Keratinocyte (primary cell): ENCODE measurements at regions not wholly inside any gene's neighbourhood (a gene's known extent, or its start where the extent isn't known, plus 50 kb on each side); places are given as distances from the start of the nearest gene placed in this dataset.

Source experiments
- CTCF ChIP-seq, 3 experiments: IDR thresholded peaks in 1 of 3; conservative IDR thresholded peaks in 1 of 3; optimal IDR thresholded peaks in 1 of 3; 2 replicates in 2 of 3; 3 replicates in 1 of 3; pipeline versions ENCODE3 to v1.5.1; 2011; ENCODE audit warnings: low read length in 3 of 3, mild to moderate bottlenecking in 3 of 3, moderate library complexity in 2 of 3, control low read depth in 1 of 3, inconsistent platforms in 1 of 3; ENCODE audit not compliant: insufficient read depth in 2 of 3; ENCODE audit errors: extremely low read depth in 1 of 3
- EZH2 ChIP-seq: IDR thresholded peaks from one replicate; pipeline ENCODE4 v1.6.1; 2012; ENCODE audit warnings: inconsistent platforms, mild to moderate bottlenecking, low read length, moderate library complexity

DNA sequence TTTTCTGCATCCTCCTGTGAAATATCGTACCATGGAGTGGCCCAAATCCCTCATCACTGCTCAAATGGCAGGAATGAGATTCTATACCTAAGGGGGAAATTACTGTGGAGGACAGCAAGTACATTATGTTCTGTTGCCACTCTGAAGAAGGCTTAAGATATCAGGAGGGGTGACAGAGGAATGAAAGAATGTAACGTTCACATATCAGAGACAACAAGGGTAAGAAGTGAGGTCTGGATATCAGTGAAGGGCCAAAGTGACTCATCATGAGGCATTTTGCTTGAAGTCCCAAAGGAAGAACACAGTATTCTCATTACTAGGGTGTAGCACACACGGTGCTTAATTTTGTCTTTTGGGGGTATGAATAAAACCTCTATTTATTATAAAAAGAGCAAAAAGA lies 71.5 kb upstream of the SLC13A1 start:
- TF ChIP-seq CTCF (optimal IDR thresholded peaks at IDR 0.05 in 1 of 3, IDR thresholded peaks at IDR 0.05 in 1 of 3, conservative IDR thresholded peaks at IDR 0.05 in 1 of 3; ENCODE audit: extremely low read depth in 1 of 3, insufficient read depth in 2 of 3, low read length in 3 of 3) (no peak), EZH2 (no peak)
